GM21723 (cell line): ENCODE measurements at regions not wholly inside any gene's neighbourhood (a gene's known extent, or its start where the extent isn't known, plus 50 kb on each side); places are given as distances from the start of the nearest gene placed in this dataset.

Experiments used
- ATAC-seq: cut with Tn5 transposase; IDR thresholded peaks from one replicate; pipeline ENCODE4 v1.9.1; 2021; ENCODE audit warnings: mild to moderate bottlenecking, moderate library complexity; ENCODE audit not compliant: unreplicated experiment

- no peak for ATAC-seq
These were observed 368.0 kb downstream of the SLC4A3 start for GRCh38 chr2:219995399-219995798.

GRCh38 chr2:219995991-219996765 is 368.7 kb downstream of the SLC4A3 start:
- ATAC-seq = no peak

- no peak for ATAC-seq
These were observed 370.0 kb downstream of the SLC4A3 start for GRCh38 chr2:219997341-219997851.

GRCh38 chr2:219998107-219998506 is 370.7 kb downstream of the SLC4A3 start:
- no peak for ATAC-seq

DNA sequence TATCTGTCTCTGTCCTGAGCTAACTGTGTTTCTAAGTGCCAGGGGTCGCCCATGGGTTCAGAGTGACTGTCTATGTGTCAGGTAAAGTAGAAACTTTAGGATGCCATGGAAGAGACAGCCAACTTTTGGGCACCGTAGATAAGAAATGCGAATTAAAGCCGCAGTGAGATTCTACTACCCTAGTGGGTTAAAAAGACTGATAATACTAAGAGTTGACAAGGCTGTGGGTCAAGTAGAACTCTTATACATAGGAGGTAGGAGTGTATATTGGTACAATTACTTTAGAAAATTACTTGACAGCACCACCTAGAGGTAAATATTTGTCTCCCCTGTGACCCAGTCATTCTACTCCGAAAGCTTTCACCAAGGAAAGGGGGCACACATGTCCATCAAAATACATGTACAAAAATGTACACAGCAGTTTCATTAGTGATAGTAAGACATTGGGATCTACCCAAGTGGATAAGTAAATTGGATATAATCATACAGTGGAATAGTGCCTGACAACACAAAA is 371.3 kb downstream of the SLC4A3 start:
- ATAC-seq = no peak

DNA sequence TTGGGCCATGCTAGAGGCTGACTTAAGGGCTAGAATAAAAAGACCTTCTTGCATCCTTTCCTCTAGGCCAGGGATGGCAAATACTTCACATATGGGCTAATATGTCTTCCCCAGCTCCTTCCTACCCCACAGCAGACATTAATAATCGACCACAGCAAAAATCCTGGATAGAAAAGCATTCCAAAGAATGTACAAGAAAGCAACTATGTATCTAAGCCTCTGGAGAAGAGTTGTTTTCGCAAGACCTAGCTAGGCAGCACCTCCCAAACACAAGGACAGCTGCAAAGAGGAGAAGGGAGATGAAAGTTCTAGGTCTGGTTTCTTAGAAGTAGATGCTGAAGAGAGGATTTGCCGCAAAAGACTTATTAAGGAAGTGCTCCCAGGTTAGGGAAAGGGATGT is 372.6 kb downstream of the SLC4A3 start:
- ATAC-seq = no peak

GRCh38 chr2:220000586-220000985 is 373.2 kb downstream of the SLC4A3 start:
- no peak for ATAC-seq

GRCh38 chr2:220001751-220002150 is 374.3 kb downstream of the SLC4A3 start:
- ATAC-seq = no peak

DNA sequence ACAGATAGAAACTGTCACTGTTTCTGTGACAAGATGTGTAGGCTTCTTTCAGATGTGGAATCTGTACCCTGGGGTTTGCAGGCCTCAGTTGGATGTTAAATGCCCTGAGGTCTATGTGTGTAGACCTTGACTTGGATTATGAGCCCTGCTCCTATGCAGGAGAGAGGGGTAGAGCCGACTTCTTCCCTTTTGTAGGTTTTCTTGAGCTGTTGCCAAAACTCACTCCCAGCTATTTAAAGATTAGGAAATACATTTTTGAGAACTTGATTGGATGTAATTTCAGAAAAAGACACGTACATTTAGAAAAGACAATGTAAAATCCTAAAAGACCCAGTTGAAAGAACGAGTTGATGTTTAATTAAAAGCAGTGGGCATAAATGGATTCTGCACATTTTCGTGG is 374.8 kb downstream of the SLC4A3 start:
- ATAC-seq = no peak

GRCh38 chr2:220002699-220003098 is 375.3 kb downstream of the SLC4A3 start:
- ATAC-seq = no peak

DNA sequence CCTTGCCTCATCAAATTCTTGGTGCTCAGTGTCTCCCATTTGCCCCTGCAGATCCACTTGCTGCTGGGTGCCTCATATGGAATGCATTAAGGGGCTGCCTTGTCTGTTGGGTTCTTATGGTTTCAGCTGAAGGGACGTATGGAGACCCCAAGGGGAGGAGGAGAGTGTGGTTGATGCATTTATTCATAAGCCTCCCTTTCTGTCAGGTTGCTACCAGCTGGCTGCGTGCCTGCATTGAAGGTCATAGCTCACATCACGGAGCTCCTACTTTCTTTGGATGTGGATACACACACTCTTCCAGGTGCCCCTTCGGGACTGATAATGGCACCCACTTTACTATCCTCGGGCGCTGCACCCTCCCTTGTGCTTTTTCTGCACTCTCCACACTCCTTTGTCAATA is 377.9 kb downstream of the SLC4A3 start:
- no peak for ATAC-seq

DNA sequence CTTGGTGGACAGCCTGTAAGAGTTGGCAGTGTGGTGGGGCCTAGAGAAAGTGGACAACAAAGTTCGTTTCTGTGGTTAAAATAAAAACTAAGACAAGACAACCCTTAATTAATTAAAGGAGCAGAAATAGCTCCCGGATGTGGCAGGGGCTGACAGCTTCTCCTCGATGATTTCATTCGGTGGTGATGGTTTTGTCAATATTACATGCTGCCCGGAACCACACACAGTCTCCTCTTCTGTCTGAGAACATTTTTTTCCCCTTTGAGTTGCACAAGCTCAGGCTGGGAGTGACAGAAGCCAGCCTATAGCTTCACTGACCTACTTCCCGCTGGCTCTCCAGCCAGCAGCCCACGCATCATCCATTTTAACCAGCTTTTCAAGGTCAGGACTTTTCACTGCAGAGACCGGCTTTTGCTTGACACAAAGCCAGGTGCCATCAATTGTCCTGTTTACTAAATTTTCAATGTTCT is 378.8 kb downstream of the SLC4A3 start:
- ATAC-seq = no peak

DNA sequence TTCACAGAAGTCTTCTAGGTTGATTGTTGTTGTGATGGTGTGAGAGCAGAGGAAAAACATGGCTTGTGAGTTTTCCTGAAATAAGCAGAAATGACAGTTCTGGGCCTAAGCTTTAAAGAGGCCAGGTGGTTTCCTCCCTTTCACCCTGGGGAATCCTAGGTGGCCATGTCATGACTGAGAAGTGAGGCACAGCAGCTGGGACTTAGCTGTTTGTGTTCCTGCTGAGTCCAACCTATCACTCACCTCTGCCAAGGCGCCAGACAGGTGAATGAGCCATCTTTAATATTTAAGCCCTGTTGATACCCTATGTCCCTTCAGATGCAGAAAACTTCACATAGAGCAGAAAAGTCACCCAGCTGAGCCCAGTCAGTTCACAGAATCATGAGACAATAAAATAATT is 384.4 kb downstream of the SLC4A3 start:
- no peak for ATAC-seq

DNA sequence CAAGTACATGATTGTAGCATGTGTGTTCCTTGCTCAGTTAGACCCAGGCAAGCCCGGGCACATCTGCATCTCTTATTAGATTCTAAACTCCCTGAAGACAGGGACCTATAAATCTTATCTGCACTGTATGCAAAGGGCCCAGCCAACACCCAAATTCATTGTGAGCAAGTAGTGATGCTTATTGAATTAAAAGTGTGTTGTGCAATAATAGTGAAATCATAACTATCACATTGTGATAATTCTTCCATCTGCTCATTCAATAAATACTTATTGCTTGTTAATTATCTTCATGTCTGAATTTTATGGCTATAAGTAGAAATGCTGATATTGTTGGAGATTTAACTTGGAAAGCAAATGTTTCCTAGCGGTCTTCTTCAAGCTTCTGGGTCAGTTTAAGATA is 387.5 kb downstream of the SLC4A3 start:
- no peak for ATAC-seq

DNA sequence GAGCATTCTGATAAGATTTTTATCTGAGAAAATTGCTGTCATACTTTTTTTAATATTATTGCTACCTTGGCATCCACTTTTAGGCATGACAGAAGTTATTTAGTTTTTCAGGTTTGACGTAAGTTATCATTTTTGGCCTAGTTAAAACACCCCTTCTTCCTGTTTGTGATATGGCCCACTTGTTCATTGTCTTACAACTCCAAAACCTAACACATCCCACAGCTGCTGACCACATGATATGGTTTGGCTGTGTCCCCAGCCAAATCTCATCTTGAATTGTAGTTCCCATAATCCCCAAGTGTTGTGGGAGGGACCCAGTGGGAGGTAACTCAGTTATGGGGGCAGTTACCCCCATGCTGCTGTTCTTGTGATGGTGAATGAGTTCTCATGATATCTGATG is 388.1 kb downstream of the SLC4A3 start:
- no peak for ATAC-seq

DNA sequence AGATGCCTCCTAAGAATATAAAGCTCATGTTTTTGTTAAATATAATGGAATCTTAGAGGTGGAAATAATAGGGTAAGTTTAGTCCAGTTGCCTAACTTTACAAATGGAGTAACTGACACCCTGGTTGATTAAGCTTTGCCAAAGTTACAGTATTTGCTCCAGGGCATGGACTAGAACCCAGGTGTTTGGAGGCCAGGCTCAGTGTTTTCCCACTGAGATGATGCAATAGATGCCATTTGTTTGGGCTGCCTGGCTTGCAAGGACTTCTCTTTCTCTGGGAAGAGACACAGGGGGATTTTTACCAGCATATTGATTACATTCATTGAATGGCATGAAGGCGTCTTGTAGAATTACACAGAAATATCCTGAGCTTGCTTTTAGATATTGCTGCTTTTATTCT is 397.8 kb downstream of the SLC4A3 start:
- ATAC-seq = no peak

DNA sequence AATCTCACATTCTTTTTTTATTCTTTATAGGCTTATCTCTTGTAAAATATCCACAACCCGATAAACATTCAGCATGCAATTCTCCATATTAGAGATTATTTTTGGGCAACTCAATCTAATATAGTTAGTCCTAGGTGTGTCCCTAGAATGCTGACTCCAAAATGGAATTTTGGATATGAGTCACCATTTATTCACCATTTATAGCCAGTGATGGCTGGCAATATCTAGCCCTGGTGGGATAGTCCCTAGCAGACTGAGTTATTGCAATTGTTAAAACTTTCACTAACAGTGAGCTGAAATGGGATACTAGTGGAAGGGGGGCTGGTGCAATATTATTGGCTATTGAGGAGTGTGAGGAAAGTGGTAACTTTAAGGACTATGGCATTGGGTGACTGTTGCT is 401.6 kb downstream of the SLC4A3 start:
- ATAC-seq = no peak

DNA sequence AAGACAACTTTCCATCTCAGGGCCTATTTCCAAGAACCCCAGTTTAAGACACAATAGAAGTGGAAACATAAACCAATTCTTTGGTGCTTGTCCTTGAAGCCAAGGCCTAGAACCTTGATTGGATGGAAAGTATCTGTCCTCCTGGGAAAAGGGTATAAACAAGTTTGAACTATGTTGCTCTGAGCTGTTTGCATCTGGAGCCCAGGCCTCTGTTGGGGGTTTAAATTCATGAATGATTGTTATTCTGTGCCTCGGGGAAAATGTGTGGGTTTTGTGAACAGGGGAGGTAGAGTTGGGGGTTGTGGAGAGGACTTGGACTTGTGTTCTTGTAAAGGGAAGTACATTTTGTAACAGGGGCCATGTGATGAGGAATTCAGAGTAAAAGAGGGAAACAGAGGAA is 406.1 kb downstream of the SLC4A3 start:
- no peak for ATAC-seq

DNA sequence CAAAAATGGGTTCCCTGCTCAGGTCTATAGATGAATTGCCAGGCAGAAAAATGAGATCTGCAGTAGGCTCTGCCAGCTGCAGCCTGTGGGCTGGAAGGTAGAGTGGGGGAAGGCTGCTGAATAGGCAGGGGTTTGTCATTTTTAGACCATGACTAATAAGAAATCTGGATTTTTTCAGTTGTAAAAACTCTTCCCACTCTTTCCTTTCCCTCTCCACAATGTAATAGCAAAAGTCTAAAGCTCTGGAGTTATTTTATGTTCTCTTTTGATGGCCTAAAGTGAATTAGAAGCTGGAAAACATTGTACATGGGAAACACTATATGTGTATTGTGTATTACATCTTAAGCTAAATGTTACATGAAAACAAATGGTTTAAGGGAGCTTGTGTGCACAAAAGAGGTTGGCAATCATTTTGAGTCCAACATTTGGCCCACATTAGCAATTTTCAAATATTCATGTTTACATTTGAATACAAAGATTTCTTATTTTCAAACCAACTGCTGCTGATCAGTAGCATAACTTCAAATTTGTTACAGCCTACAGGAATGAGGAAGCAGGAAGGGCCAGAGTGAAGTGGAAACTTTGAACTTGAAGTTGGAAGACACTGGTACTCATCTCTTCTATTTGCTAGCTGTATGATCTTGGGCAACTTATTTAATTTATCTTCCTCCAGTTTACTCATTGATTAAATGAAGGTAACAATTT is 407.1 kb downstream of the SLC4A3 start:
- ATAC-seq = no peak

DNA sequence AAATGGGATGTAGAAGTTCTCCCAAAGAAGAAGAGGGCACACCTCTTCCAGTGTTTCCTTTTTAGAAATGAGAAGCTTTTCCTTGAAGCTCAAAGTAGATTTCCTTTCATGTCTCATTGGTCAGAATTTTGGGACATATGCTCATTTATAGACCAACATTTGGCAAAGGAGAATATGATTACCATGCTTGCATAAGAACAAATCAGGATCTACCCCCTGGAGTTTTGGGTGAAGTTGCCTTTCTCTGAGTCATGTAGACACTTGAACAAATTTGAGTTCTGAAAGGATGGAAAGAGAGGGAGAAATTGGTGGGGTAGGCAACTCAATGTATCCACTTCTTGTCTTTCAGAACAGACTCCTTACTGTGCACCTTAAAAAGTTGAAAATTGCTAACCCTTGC is 409.0 kb downstream of the SLC4A3 start:
- no peak for ATAC-seq

DNA sequence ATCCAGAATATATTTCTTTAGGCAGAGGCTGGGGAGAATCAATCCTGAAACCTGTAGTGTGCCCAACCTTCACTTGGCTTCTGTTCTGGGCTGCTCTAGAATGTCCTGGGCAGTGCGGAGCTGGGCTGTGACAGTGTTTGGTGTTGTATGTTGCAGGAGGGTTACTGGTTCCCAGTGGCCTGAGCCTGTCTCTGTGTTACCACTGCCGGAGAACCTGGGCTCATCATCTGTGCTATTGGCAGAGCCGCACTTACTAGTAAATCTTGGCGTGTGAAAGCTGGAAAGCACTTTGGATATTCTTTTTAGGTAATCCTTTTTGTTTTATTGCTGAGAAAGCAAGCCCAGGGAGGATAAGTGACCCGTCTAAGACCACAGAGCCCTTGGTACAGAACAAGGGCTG is 412.9 kb downstream of the SLC4A3 start:
- no peak for ATAC-seq

DNA sequence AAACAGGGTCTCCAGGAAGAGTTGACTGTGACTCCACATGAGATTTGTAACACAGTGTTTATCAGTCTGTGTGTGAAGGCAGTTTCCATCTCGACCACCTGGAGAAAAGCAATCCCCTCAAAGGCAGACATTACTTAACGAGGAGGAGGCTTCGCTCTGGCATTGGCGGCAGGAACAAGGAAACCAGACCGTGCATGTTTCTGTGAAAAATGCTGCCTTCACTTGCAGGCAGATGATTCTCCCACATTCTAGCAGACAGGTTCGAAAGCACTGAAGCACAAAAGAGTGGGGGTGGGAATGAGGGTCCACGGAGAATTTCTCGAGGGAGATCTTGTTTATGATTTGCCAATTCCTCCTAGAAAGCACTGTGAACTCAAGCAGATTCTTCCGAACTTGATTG is 414.0 kb downstream of the SLC4A3 start:
- ATAC-seq = no peak
